Coronary artery (tissue), 2 donors: ENCODE measurements at regions not wholly inside any gene's neighbourhood (a gene's known extent, or its start where the extent isn't known, plus 50 kb on each side); places are given as distances from the start of the nearest gene placed in this dataset.

Experiments
- DNase-seq: peaks from one replicate; pipeline ENCODE4 v3.0.0-alpha.2; 2017; ENCODE audit warnings: low spot score
- H3K27ac ChIP-seq, 2 donors: fragments of 200-600 bp; sonication (generic); one replicate each; pipeline ENCODE4 v1.5.1; 2016 to 2019
- H3K4me3 ChIP-seq: fragments of 200-600 bp; sonication (generic); 2 replicates; pipeline ENCODE4 v1.5.1; 2016; ENCODE audit warnings: mild to moderate bottlenecking, moderate library complexity
- CTCF ChIP-seq: fragments of 200-600 bp; sonication (generic); IDR thresholded peaks from one replicate; pipeline ENCODE4 v1.5.1; 2019; ENCODE audit warnings: antibody characterized with exemption

GRCh38 chr3:63097396-63097795, 180.7 kb upstream of the SYNPR start:
- no peak for DNase-seq
- TF ChIP-seq CTCF, result no peak
- no peak overlapping the region for H3K4me3 ChIP-seq
- no peak overlapping the region for H3K27ac ChIP-seq

- Histone ChIP-seq H3K27ac (no peak overlapping the region), H3K4me3 (no peak overlapping the region)
- TF ChIP-seq CTCF, result no peak
- no peak for DNase-seq
These were observed 161.2 kb upstream of the SYNPR start for GRCh38 chr3:63116922-63117321.

GRCh38 chr3:63124090-63124489, 154.0 kb upstream of the SYNPR start:
- no peak for TF ChIP-seq CTCF
- H3K4me3 ChIP-seq, result no peak overlapping the region
- no peak for DNase-seq
- no peak overlapping the region for H3K27ac ChIP-seq

- Histone ChIP-seq H3K4me3 (no peak overlapping the region), H3K27ac (no peak overlapping the region)
- no peak for TF ChIP-seq CTCF
- no peak for DNase-seq
These were observed 151.6 kb upstream of the SYNPR start for GRCh38 chr3:63126530-63126929.

- no peak overlapping the region for H3K4me3 ChIP-seq
- TF ChIP-seq CTCF, result no peak
- no peak overlapping the region for H3K27ac ChIP-seq
- DNase-seq, result no peak
These were observed 149.7 kb upstream of the SYNPR start for GRCh38 chr3:63128380-63128779.

- H3K27ac ChIP-seq, result no peak overlapping the region
- TF ChIP-seq CTCF, result no peak
- no peak for DNase-seq
- no peak overlapping the region for H3K4me3 ChIP-seq
These were observed 147.5 kb upstream of the SYNPR start for GRCh38 chr3:63130625-63131024.

GRCh38 chr3:63132461-63133250, 145.5 kb upstream of the SYNPR start:
- no peak for TF ChIP-seq CTCF

More at GRCh38 chr3:63132461-63133250, 145.5 kb upstream of the SYNPR start:
- no peak for DNase-seq
- H3K27ac ChIP-seq, result no peak overlapping the region
- H3K4me3 ChIP-seq, result no peak overlapping the region
